ENCODE measurements at regions not wholly inside any gene's neighbourhood (a gene's known extent, or its start where the extent isn't known, plus 50 kb on each side); places are given as distances from the start of the nearest gene placed in this dataset.

DNA sequence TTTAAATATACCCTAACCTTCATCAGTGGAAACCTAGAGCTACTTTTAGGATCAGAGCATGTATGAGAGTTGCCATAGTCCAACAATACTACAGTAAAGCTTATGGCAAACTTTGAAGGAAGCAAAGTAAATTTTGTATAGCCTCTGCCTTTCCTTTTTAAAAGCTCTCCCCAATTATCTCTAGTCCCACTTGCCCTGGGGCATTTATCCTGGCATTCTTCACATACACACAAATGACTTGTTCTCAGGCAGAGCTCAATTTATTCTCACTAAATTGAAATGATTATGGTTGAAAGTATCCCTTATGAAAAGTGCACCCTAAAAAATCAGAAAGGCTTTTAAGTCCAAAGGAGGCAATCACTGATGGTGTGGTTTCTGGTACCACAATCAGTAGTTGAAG lies 94.1 kb upstream of the UFM1 start:
- no peak for TF ChIP-seq CTCF (IDR thresholded peaks at IDR 0.05; ENCODE audit: low read length)
- no peak for TF ChIP-seq EZH2 (IDR thresholded peaks at IDR 0.05; ENCODE audit: borderline replicate concordance, low read length)

All from OCI-LY1 (cell line).